Epidermal melanocyte (primary cell): ENCODE measurements at regions not wholly inside any gene's neighbourhood (a gene's known extent, or its start where the extent isn't known, plus 50 kb on each side); places are given as distances from the start of the nearest gene placed in this dataset.

Experiments
- DNase-seq: peaks from one replicate; pipeline ENCODE4 v3.0.0; 2011; ENCODE audit warnings: low spot score; ENCODE audit not compliant: insufficient read length

- DNase-seq = no peak
Measured at GRCh38 chr6:22668717-22669116, 99.4 kb downstream of the HDGFL1 start.

DNA sequence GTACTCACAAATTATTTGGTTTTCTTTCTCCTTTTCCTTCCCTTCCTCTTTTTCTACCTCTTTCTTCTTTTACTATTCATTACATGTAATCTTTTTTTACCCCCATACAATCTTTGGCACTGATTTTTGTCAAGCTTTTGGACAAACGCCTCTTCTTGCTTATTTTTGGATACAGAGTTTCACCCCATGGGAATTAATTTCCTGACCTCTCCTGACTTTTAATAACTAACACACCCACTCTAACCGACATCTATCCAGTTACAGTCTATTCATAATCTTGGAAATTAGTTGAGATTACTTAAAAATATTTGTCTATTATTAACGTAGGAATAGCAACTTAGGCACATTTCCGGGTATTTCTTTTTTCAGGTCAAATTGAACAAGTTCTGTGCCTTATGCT is 101.2 kb downstream of the HDGFL1 start:
- DNase-seq = no peak

DNA sequence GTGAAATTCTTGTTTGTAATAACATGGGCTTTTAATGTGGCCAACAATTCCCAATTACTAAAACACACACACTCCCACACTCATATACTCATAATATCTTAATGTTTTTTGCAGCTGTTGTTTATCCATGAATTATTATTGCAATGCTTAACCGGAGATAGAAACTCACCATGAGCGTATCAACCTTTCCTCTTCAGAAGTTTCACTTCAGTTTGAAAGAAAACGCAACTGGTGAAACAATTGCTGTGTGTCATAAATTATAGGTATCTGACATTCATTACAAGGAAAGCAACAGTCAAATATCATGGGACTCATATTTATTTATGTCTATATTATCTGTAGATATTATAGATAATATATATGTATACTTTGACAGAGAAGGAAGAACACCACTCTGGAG is 104.1 kb downstream of the HDGFL1 start:
- no peak for DNase-seq

GRCh38 chr6:22680950-22681349 is 111.6 kb downstream of the HDGFL1 start:
- DNase-seq = no peak

DNA sequence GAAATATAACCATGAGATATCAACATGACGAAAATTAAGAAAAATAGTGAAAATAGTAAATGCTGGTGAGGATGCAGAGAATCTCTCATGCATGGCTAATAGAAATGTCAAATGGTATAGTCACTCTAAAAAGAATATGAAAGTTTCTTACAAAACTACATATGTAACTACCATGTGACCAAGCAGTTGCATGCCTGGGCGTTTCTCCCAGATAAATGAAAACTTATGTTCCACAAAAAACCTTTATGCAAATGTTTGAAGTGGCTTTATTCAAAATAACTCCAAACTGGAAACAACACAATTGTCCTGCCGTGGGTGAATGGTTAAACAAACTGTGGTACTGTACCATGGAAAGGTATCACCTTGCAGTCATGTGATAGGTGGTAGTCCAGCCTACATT is 112.4 kb downstream of the HDGFL1 start:
- DNase-seq = no peak

GRCh38 chr6:22682979-22683378 is 113.6 kb downstream of the HDGFL1 start:
- DNase-seq = no peak

DNA sequence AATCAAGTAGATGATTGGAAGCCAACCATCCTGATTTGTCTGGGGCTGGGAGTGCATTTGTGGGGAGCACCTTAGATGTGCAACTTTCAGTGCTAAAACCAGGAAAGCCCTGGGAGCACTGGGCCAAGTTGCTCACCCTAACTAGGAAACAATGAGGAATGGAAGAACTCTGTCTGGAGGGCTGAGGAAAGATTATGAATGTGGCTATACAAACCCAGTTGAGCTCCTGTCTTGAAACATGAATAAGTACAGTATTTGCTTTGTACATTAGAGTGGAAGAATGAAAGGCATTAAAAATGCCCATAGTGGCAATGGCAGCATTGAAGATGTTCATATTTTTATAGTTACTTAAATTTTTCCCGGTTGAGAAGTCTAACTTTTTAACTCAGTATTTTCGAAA is 121.1 kb downstream of the HDGFL1 start:
- no peak for DNase-seq

DNA sequence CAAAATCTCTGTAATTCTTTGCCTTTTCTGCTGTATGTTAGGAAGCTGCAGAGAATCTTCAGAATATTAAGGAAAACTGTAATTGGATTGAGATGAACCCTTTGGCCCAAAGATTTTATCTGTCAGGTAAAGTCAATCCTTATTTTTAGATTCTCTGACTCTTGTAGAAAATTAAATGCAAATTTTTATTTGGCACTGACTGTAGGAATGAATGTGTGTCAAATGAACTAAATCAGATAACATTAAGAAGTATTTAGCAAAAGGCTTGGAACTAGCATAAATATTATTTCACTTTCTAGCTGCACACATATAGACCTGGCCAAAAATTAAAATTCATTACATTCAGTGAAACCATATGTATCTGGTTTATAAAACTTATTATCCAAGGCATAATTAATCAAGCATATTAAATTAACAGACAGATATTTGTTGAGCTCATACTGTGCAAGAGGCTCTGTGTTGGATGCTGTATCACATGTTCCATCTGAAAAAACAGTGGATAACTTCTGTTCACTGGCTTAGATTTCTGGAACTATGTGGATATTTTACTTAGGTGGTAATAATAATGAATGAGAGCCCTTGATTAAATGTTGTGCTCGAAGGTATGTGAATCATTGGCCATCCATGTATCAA is 124.8 kb downstream of the HDGFL1 start:
- no peak for DNase-seq

GRCh38 chr6:22696481-22696880 is 127.1 kb downstream of the HDGFL1 start:
- no peak for DNase-seq

GRCh38 chr6:22697306-22697705 is 127.9 kb downstream of the HDGFL1 start:
- DNase-seq = no peak

- no peak for DNase-seq
Measured at GRCh38 chr6:22699151-22699550, 129.8 kb downstream of the HDGFL1 start.

GRCh38 chr6:22706651-22707050 is 137.3 kb downstream of the HDGFL1 start:
- no peak for DNase-seq

DNA sequence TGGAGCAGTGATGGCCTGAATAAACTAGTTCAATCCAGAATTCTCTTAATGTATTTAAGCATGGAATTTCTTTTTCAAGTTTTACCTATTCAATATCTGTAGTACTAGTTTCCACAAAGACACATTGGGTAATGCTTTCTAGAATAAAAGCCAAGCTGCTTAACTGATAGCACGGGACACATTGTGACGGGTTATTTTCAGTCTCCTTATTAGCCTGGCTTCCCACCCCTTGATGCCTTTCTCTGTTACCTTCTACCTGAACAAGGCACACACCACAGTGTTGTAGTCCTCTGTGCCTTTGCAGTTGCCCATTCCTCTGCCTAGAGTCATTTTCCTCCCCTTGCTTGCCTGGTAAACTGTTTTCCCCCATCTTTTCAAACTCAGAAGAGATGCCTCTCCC is 139.1 kb downstream of the HDGFL1 start:
- no peak for DNase-seq

DNA sequence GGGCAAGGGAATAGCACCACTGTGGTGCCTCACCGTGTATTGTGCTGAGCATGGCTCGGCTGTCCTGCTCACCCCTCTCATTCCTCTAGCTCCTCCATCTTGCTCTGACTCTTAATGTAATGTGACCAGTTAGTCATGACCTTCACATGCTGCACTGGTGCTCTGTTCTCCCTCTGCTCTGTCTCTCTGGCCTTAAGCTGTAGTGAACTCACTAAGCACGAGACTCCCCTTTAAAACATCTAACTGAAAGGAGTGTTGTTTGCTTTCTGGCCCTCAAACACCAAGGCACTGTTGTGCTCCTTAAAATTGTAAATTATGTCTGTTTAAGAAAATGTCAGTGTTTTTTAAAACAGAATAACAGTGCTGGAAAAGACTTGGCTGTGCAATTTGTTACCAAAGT is 140.4 kb downstream of the HDGFL1 start:
- peak; percentile 26 for DNase-seq

DNA sequence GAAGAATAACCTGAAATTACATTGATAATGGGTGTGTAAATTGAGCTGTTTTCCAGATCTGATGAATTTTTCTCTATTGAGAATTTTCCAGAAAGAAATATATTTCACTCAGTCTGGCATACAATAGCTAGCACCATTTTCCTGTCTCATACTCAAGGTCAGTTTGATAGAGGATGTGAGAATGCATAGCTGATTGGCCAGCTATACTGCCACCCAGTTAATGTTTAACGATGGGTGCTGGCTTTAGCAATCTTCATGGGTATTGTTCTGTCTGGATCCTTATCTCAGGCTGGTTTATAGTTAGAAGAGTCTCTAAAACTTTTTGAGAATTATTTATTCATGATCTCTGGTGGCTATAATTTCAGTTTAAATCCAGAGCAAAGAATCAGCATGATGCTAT is 147.4 kb downstream of the HDGFL1 start:
- no peak for DNase-seq

DNA sequence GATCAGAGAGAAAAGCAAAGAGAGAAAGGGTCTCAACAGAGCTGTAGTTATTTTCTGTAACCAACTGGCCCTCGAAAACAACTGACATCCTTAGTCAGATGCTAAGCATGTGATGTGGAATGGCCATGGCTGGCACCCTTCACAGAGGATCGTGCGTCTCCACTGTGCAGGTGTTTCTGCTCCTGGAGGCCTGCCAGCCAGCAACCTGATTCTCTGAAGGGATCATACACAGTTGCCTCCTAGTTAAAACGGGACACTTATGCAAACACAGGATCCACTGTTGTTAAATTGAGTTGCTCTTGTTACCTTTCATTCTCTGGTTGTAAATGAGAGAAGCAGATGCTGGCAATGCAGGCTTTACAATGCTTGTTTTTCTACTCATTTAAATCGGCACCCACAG is 148.5 kb downstream of the HDGFL1 start:
- DNase-seq = no peak

DNA sequence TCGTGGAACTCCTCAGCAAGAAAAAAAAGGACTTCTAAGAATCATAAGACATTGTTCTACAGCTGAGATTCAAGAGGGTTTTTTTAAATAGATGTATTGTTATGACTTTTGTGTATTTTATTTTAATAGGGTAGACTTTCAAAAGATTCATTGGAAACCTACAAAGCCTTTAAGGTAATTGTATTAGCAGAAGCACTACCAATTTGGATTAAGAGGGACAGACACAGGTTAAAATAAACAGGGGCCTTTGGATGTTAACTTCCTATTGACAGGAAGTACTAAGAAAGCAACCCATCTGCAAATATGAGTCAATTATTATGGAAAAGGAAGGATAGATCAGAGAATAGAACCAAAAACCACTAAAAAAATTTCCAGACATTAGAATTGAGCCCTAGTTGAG is 153.5 kb downstream of the HDGFL1 start:
- no peak for DNase-seq

GRCh38 chr6:22726966-22727365 is 157.6 kb downstream of the HDGFL1 start:
- no peak for DNase-seq

DNA sequence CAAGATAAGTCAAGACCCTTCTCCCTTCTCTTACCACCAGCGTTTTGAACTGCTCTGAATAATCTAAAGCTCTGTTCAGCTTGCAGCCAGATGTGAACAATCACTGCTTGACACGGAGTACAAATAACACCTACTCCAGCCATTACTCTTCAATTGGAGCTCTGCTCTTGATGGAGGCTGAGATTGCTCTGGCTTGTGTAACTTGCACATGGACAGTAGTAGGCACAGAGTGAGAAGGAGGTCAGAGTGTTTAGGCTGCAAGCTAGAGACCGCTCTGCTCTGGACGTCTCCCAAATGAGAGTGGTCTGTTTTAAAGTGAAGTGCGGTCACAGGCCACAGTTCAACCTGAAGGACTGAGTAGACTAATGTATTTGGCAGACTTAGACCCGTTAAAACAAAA is 158.3 kb downstream of the HDGFL1 start:
- DNase-seq = no peak

DNA sequence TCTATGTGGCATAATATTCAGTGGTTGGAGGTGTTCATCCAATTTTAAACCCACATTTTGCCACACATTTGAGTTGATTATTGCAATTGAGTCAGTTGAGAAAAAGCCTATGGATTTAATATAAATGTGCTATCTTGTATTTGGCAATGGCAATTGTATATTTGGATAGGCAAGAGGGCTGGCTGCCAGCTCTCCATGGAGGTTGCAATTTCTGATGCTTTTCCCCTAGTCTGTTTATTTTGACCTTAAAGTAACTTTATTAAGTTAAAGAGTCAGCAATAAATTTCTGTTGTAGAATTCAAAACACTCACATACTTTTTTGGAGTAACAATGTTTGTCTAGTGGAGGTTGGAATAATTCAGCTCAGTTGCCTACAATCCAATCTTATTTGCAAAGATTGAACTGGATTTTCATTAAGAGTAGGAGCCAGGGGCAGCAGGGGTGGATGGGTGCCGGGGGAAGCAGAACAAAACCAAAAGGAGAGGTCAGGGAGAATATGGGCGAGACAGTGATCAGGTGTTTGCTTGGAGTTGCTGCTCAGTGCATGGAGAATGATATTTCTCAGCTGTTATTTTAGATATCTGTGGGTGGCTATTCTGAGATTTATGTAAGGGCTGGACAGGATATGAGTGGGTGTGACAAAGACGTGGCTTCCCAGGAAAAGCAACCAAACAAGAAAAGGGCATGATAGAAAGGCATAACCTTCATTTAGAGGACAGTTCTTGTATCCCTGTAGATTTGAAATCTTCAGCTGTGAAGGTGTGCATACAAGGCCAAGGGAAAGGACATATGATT is 163.0 kb downstream of the HDGFL1 start:
- DNase-seq = no peak

DNA sequence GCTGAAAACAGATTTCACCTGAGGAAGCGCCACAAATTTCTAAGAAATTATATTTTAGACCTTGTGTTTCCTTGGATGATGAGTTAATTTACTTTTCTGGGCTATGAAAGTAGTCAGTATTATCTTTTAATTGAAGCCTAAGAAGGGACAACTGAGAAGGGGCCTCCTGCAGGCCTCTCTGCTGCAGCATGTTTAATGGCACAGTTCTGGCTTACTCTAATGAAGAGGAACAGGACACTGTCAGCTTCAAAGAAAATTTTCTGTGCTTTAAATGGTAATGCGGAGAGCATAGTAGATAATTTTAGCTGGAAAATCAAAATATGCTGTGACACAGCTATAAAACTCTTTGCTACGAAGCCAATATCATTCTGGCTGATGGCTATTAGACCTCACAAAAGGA is 167.4 kb downstream of the HDGFL1 start:
- DNase-seq = no peak

DNA sequence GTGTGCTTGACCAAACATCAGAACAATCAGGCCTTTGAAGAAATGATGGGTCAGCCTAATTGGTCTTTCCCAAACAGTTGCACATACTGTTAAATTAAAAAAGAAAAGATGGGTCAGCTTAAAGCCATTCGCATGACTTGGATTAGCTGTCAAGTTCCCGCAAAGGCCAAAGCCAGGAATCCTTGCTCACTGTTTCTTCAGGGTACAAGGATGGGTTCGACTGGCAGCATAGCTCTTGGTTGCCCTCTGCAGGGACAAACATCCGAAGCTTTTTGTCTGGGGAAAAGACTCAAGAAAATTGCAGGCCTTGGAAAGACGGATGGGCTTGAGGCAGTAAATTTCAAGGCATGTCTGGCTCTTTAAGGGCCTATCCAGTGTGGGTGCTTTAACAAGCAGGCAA is 168.0 kb downstream of the HDGFL1 start:
- peak; percentile 55 for DNase-seq

DNA sequence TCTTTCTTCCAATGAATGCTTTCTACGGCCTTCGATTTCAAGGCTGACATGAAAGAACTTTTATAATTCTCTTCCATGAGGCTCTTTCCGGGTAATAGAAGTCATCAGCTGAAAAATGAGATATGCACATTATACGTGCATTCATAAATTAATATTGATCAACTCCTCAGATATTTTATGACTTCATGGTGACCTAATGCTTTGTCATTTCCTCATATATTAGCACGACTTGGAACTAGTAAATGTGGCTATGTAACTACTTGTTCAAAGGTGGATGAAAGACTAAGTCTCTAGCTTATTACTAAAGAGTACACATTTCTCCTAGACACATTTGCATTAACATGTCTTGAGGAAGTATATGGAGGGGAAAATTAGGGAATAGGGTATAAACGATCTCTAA is 168.8 kb downstream of the HDGFL1 start:
- DNase-seq = no peak
